B cell (primary cell): ENCODE measurements at regions not wholly inside any gene's neighbourhood (a gene's known extent, or its start where the extent isn't known, plus 50 kb on each side); places are given as distances from the start of the nearest gene placed in this dataset.

ENCODE experiments used
- ATAC-seq: fragments of 200-7000 bp; cut with Tn5 transposase; one replicate; pipeline ENCODE4 v1.10.0; 2021; ENCODE audit warnings: low read depth, mild to moderate bottlenecking, moderate number of reproducible peaks, moderate library complexity
- CTCF ChIA-PET: fragments of 350-600 bp; sonication (Branson Sonifier 250); formaldehyde crosslinking; loops from one replicate; lab custom pipeline; 2021; ENCODE audit warnings: antibody characterized with exemption, inconsistent platforms; lab: Charles Lee
- POLR2A ChIA-PET: fragments of 350-600 bp; sonication (Branson Sonifier 250); formaldehyde crosslinking; loops from one replicate; lab custom pipeline; 2021; ENCODE audit warnings: antibody characterized with exemption; lab: Charles Lee
- DNase-seq: peaks from one replicate; pipeline ENCODE4 v3.0.0; 2013
- H2AFZ ChIP-seq: 2 replicates; pipeline ENCODE4 v1.6.1; 2012; ENCODE audit warnings: mild to moderate bottlenecking, low read depth, low read length; ENCODE audit not compliant: insufficient read depth, poor library complexity, severe bottlenecking
- H3K27ac ChIP-seq, 2 donors: 1 replicate in 1 of 2; 2 replicates in 1 of 2; pipeline ENCODE4 v1.5.1; 2012 to 2013; ENCODE audit warnings: low read length in 2 of 2, mild to moderate bottlenecking in 2 of 2, moderate library complexity in 1 of 2
- H3K27me3 ChIP-seq, 4 experiments: fragments of 200-600 bp in 1 of 4; sonication (generic) in 1 of 4; replicated peaks in 1 of 4; 1 replicate in 2 of 4; 2 replicates in 2 of 4; pipeline versions ENCODE4 v1.6.1 to v1.7.0; 2013 to 2016; ENCODE audit warnings: low read length in 3 of 4, mild to moderate bottlenecking in 2 of 4, mixed read lengths in 1 of 4, moderate library complexity in 1 of 4; ENCODE audit not compliant: insufficient read depth in 4 of 4, control insufficient read depth in 3 of 4; ENCODE audit errors: control extremely low read depth in 1 of 4
- H3K36me3 ChIP-seq, 2 experiments: replicated peaks in 1 of 2; 1 replicate in 1 of 2; 2 replicates in 1 of 2; pipeline versions ENCODE4 v1.6.1 to v1.7.1; 2013; ENCODE audit warnings: low read length in 1 of 2; ENCODE audit not compliant: insufficient read depth in 2 of 2, control insufficient read depth in 1 of 2; ENCODE audit errors: control extremely low read depth in 1 of 2, extremely low read depth in 1 of 2
- H3K4me1 ChIP-seq, 2 donors: fragments of 200-600 bp in 1 of 2; sonication (generic) in 1 of 2; 1 replicate in 1 of 2; 2 replicates in 1 of 2; pipeline versions ENCODE4 v1.5.1 to v1.6.1; 2013 to 2017; ENCODE audit warnings: low read length in 2 of 2; ENCODE audit not compliant: control insufficient read depth in 2 of 2, insufficient read depth in 2 of 2
- H3K4me2 ChIP-seq: replicated peaks from 2 replicates; pipeline ENCODE3; 2012; ENCODE audit warnings: mild to moderate bottlenecking, low read depth, low read length; ENCODE audit not compliant: poor library complexity, severe bottlenecking
- H3K4me3 ChIP-seq, 5 experiments: fragments of 200-600 bp in 1 of 5; sonication (generic) in 1 of 5; 1 replicate in 3 of 5; 2 replicates in 2 of 5; pipeline versions ENCODE4 v1.5.1 to v1.7.0; 2011 to 2016; ENCODE audit warnings: low read length in 4 of 5, mild to moderate bottlenecking in 4 of 5, low read depth in 2 of 5, control low read depth in 1 of 5, moderate library complexity in 1 of 5; ENCODE audit not compliant: insufficient read depth in 1 of 5; ENCODE audit errors: control extremely low read depth in 1 of 5, extremely low read depth in 1 of 5
- H3K79me2 ChIP-seq: fragments of 200-600 bp; sonication (generic); one replicate; pipeline ENCODE4 v1.6.0; 2016; ENCODE audit warnings: low read length; ENCODE audit not compliant: control insufficient read depth, insufficient read depth
- H3K9ac ChIP-seq: fragments of 200-600 bp; sonication (generic); 2 replicates; pipeline ENCODE4 v1.6.1; 2017; ENCODE audit warnings: mild to moderate bottlenecking, low read length, moderate library complexity
- H3K9me3 ChIP-seq, 3 donors: one replicate each; pipeline versions ENCODE4 v1.6.1 to v1.7.1; 2013; ENCODE audit warnings: low read length in 2 of 3; ENCODE audit not compliant: control insufficient read depth in 2 of 3, insufficient read depth in 1 of 3; ENCODE audit errors: control extremely low read depth in 1 of 3
- H4K20me1 ChIP-seq: 2 replicates; pipeline ENCODE4 v1.6.0; 2012; ENCODE audit warnings: mild to moderate bottlenecking, low read length; ENCODE audit not compliant: insufficient read depth, control insufficient read depth, poor library complexity, severe bottlenecking
- H3K27ac Mint-ChIP-seq: one replicate; pipeline ENCODE4 v1.8.0; 2021; ENCODE audit warnings: mixed read lengths
- H3K27me3 Mint-ChIP-seq: one replicate; pipeline ENCODE4 v1.8.0; 2021; ENCODE audit warnings: mixed read lengths
- H3K4me1 Mint-ChIP-seq: one replicate; pipeline ENCODE4 v1.8.0; 2021; ENCODE audit warnings: mixed read lengths
- H3K4me3 Mint-ChIP-seq: one replicate; pipeline ENCODE4 v1.8.0; 2021; ENCODE audit warnings: mixed read lengths
- H3K9me3 Mint-ChIP-seq: one replicate; pipeline ENCODE4 v1.8.0; 2022; ENCODE audit warnings: mixed read lengths; ENCODE audit not compliant: insufficient read depth
- EZH2 ChIP-seq: IDR thresholded peaks from 2 replicates; pipeline ENCODE4 v1.6.1; 2012; ENCODE audit warnings: borderline replicate concordance, low read depth, mild to moderate bottlenecking, moderate library complexity, low read length; ENCODE audit not compliant: insufficient read depth, poor library complexity, severe bottlenecking
- WGBS: methylation state at CpG from one replicate; pipeline ENCODE4 v1.1.5; 2013; ENCODE audit warnings: missing lambda C conversion rate; ENCODE audit not compliant: insufficient coverage; 5-methylcytosine and 5-hydroxymethylcytosine counted together
- intact Hi-C: fragments of 100-400 bp; cut with micrococcal nuclease; formaldehyde crosslinking; loops from one replicate; pipeline ENCODE4 v1.10.0; 2022
- TF ChIP-seq, protein P1 (sequence below): fragments of 200-600 bp; IDR thresholded peaks from one replicate; pipeline ENCODE4 v1.8.0; 2022; ENCODE audit warnings: antibody characterized with exemption, mild to moderate bottlenecking

DNA sequence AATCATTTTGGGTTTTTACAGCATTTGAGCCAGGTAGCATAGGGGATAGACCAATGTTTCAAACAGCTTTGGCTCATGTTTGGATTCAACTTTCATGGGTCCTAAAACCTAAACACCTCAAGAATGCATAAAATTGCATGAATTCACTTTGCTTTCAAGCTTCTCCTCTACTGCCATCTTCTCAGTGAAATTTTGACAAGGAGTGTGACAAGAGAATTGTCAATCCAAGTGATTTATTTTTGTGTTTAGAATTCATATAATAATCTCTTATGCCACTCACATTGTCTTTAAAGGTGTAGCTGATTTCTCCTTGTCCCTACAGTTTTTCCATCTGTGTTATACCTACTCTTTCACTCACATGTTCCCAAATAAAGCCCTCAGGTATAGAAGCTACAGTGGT is 264.8 kb upstream of the RND3 start:
- no peaks in the 10 kb centered on the region for H4K20me1 ChIP-seq
- H2AFZ ChIP-seq = no peak overlapping the region
- Mint-ChIP-seq H3K4me3 (no peak overlapping the region), H3K27ac (no peak overlapping the region), H3K4me1 (no peaks in the 10 kb centered on the region), H3K9me3 (no peaks in the 10 kb centered on the region), H3K27me3 (no peaks in the 10 kb centered on the region)
- no peak overlapping the region for H3K4me2 ChIP-seq
- ChIA-PET CTCF (no interaction called here), POLR2A (no interaction called here)
- intact Hi-C loops = no loop called here
- no peak for ATAC-seq
- no peak overlapping the region for H3K27ac ChIP-seq
- H3K27me3 ChIP-seq = no peaks in the 10 kb centered on the region
- H3K36me3 ChIP-seq = no peaks in the 10 kb centered on the region
- no peaks in the 10 kb centered on the region for H3K9me3 ChIP-seq
- H3K4me1 ChIP-seq = no peaks in the 10 kb centered on the region
- no peak for DNase-seq
- H3K79me2 ChIP-seq = no peaks in the 10 kb centered on the region
- no peak overlapping the region for H3K4me3 ChIP-seq
- no peak overlapping the region for H3K9ac ChIP-seq
- TF ChIP-seq, protein P1, sequence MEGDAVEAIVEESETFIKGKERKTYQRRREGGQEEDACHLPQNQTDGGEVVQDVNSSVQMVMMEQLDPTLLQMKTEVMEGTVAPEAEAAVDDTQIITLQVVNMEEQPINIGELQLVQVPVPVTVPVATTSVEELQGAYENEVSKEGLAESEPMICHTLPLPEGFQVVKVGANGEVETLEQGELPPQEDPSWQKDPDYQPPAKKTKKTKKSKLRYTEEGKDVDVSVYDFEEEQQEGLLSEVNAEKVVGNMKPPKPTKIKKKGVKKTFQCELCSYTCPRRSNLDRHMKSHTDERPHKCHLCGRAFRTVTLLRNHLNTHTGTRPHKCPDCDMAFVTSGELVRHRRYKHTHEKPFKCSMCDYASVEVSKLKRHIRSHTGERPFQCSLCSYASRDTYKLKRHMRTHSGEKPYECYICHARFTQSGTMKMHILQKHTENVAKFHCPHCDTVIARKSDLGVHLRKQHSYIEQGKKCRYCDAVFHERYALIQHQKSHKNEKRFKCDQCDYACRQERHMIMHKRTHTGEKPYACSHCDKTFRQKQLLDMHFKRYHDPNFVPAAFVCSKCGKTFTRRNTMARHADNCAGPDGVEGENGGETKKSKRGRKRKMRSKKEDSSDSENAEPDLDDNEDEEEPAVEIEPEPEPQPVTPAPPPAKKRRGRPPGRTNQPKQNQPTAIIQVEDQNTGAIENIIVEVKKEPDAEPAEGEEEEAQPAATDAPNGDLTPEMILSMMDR = no peak
- no peak for TF ChIP-seq EZH2

DNA sequence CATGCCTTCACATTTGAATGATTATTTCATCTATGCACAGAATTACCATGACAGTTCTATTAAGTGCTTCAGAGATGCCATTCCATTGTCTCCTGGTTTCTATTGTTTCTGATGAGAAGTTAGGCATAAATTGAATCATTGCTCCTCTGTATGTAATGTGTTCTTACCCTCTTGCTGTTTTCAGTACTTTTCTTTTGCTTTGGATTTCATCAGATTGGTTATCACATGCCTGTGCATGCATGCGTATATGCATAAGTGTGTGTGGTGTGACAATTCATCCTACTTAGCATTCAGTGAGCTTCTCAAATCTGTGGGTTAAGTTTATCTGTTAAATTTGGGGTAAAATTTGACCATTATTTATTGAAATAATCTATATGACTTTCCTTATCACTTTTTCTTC is 263.3 kb upstream of the RND3 start:
- H3K27me3 Mint-ChIP-seq = no peaks in the 10 kb centered on the region
- intact Hi-C loops = no loop called here
- H3K4me1 Mint-ChIP-seq = no peaks in the 10 kb centered on the region
- no peaks in the 10 kb centered on the region for H3K27me3 ChIP-seq
- no peak for ATAC-seq
- H3K9me3 Mint-ChIP-seq = no peaks in the 10 kb centered on the region
- CTCF ChIA-PET = no interaction called here
- H3K9me3 ChIP-seq = no peaks in the 10 kb centered on the region
- no peak for DNase-seq
- no peak overlapping the region for H3K27ac Mint-ChIP-seq
- no peaks in the 10 kb centered on the region for H4K20me1 ChIP-seq
- no peaks in the 10 kb centered on the region for H3K4me1 ChIP-seq
- no peak overlapping the region for H3K4me3 ChIP-seq
- TF ChIP-seq, protein P1 = no peak
- TF ChIP-seq EZH2 = no peak
- H3K9ac ChIP-seq = no peak overlapping the region
- no peaks in the 10 kb centered on the region for H3K36me3 ChIP-seq
- WGBS = no CpG with 5 or more reads among the region's 1 CpG
- H3K27ac ChIP-seq = no peak overlapping the region
- no peak overlapping the region for H3K4me2 ChIP-seq
- POLR2A ChIA-PET = no interaction called here
- no peaks in the 10 kb centered on the region for H3K79me2 ChIP-seq
- H2AFZ ChIP-seq = no peak overlapping the region
- no peak overlapping the region for H3K4me3 Mint-ChIP-seq
